GM18517 (cell line): ENCODE measurements at regions not wholly inside any gene's neighbourhood (a gene's known extent, or its start where the extent isn't known, plus 50 kb on each side); places are given as distances from the start of the nearest gene placed in this dataset.
"Not testable (repeated sequence)": the region's sequence is repeated elsewhere in the genome, so short reads cannot be mapped to it uniquely, and the experiment has no call there.

Source experiments
- ATAC-seq: cut with Tn5 transposase; IDR thresholded peaks from one replicate; pipeline ENCODE4 v1.9.1; 2021; ENCODE audit warnings: mild to moderate bottlenecking, moderate library complexity; ENCODE audit not compliant: unreplicated experiment

GRCh38 chr6:94902974-94903628 is 674.2 kb upstream of the MANEA start:
- ATAC-seq = no peak

- ATAC-seq = no peak
These were observed 678.1 kb upstream of the MANEA start for GRCh38 chr6:94899191-94899590.

GRCh38 chr6:94894300-94894699 is 683.0 kb upstream of the MANEA start:
- no peak for ATAC-seq

- ATAC-seq = no peak
These were observed 684.0 kb upstream of the MANEA start for GRCh38 chr6:94893327-94893726.

- not testable (repeated sequence) for ATAC-seq
These were observed 703.5 kb upstream of the MANEA start for GRCh38 chr6:94873819-94874218.

- ATAC-seq = no peak
These were observed 715.2 kb upstream of the MANEA start for GRCh38 chr6:94862112-94862511.

- no peak for ATAC-seq
These were observed 717.4 kb upstream of the MANEA start for GRCh38 chr6:94859924-94860323.

- not testable (repeated sequence) for ATAC-seq
These were observed 720.3 kb upstream of the MANEA start for GRCh38 chr6:94856999-94857398.

GRCh38 chr6:94851329-94851728 is 726.0 kb upstream of the MANEA start:
- not testable (repeated sequence) for ATAC-seq

- ATAC-seq = no peak
These were observed 731.6 kb upstream of the MANEA start for GRCh38 chr6:94845742-94846141.

GRCh38 chr6:94835264-94835663 is 742.1 kb upstream of the MANEA start:
- no peak for ATAC-seq

- ATAC-seq = no peak
These were observed 763.5 kb upstream of the MANEA start for GRCh38 chr6:94813806-94814205.

GRCh38 chr6:94801344-94801743 is 776.0 kb upstream of the MANEA start:
- no peak for ATAC-seq

GRCh38 chr6:94785514-94785913 is 791.8 kb upstream of the MANEA start:
- no peak for ATAC-seq

GRCh38 chr6:94785081-94785480 is 792.3 kb upstream of the MANEA start:
- ATAC-seq = not testable (repeated sequence)

GRCh38 chr6:94769197-94769596 is 808.1 kb upstream of the MANEA start:
- no peak for ATAC-seq

- ATAC-seq = peak; percentile 98
These were observed 825.5 kb upstream of the MANEA start for GRCh38 chr6:94751641-94752329.

GRCh38 chr6:94736236-94736635 is 841.1 kb upstream of the MANEA start:
- no peak for ATAC-seq

- ATAC-seq = no peak
These were observed 842.1 kb upstream of the MANEA start for GRCh38 chr6:94735270-94735669.

- ATAC-seq = no peak
These were observed 842.6 kb upstream of the MANEA start for GRCh38 chr6:94734751-94735150.

GRCh38 chr6:94733066-94733465 is 844.3 kb upstream of the MANEA start:
- no peak for ATAC-seq

GRCh38 chr6:94727710-94728109 is 849.6 kb upstream of the MANEA start:
- no peak for ATAC-seq

- no peak for ATAC-seq
These were observed 855.9 kb upstream of the MANEA start for GRCh38 chr6:94721459-94721858.
